HG02852 (cell line): ENCODE measurements at regions not wholly inside any gene's neighbourhood (a gene's known extent, or its start where the extent isn't known, plus 50 kb on each side); places are given as distances from the start of the nearest gene placed in this dataset.
"Not testable (repeated sequence)": the region's sequence is repeated elsewhere in the genome, so short reads cannot be mapped to it uniquely, and the experiment has no call there.

Experiments
- ATAC-seq: cut with Tn5 transposase; IDR thresholded peaks from one replicate; pipeline ENCODE4 v1.9.1; 2021; ENCODE audit warnings: mild to moderate bottlenecking, moderate library complexity; ENCODE audit not compliant: unreplicated experiment

DNA sequence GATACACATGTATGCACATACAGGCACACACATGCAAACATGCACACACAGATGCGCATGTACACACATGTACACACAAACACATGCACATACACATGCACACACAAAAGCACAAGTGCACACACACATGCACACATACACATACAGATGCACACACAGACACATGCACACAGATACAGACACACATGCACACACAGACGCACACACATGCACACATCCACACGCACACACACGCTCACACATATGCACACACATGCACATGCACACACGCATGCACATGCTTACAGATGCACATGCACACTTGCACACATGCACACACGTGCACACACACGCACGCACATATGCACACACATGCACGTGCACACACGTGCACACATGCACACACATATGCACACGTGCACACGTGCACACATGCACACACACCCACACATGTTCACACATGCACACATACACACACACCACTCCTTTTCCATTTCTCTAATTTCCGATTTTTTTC lies 283.8 kb upstream of the FRG2C start:
- ATAC-seq, result no peak

DNA sequence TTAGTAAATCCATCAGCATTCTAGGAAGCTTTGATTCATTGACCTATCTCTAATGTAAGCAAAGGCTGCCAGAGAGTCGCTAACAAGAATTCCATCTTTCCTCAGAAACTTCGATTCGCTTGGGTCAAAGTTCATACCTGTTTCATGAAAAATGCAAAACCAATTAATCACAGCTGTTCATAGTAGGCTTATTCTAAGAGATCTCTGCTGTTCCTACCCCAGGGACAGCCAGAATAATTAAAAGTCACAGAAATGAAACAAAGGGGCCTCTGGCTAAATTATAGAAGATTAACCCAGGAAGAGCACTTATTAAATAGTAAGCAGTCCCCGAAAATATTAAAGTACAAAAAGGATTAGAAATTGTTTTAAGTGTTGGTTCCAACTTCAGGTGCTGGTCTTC lies 280.1 kb upstream of the FRG2C start:
- not testable (repeated sequence) for ATAC-seq

DNA sequence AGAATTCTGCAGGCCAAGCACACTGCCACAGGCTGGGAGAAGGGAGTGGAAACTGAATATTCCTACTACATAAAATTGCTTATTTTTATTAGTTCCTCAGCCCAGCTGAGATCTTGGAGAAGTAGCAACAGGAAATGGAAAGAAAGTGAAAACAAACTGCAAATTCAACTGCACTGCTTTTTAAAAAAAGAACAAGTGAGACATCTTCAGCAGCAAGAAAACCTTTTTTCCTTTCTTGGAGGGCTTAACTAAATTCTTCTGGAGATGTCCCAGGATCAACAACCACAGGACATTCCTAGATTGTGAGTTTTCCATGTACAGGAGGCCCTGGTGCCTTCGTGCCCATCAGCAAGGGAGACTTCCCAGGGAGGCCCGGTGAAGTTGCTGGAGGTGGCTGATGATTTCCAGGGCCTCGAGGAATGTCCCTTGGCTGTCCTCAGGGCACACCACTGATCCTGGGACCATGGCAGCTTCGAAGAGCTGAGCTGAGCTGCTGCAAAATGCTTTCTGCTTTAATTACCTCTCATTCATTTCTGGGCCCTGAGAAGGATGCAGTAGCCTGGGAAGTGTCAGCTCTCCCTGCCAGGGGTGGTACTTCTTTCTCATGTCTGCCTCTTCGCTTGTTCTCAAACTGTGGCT lies 275.5 kb upstream of the FRG2C start:
- ATAC-seq, result not testable (repeated sequence)

DNA sequence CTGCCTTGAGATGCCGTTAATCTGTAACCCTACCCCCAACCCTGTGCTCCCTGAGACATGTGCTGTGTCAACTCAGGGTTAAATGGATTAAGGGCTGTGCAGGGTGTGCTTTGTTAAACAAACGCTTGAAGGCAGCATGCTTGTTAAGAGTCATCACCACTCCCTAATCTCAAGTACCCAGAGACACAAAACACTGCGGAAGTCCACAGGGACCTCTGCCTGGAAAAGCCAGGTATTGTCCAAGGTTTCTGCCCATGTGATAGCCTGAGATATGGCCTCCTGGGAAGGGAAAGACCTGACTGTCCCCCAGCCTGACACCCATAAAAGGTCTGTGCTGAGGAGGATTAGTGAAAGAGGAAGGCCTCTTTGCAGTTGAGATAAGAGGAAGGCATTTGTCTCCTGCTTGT lies 270.8 kb upstream of the FRG2C start:
- not testable (repeated sequence) for ATAC-seq

DNA sequence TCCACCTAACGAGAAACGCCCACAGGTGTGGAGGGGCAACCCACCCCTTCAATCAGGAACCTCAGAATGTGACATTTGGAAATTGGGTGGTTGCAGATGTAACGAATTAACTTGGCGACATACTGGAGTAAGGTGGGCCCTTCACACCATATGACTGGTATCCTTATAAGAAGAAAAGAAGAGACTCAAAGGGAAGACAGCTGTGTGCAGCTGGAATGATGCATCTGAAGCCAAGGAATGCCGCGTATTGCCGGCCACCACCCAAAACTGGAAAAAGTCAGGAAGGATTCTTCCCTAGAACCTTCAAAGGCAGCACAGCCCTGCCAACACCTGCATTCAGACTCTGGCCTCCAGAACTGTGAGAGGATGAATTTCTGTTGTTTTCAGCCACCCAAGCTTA lies 270.0 kb upstream of the FRG2C start:
- not testable (repeated sequence) for ATAC-seq

DNA sequence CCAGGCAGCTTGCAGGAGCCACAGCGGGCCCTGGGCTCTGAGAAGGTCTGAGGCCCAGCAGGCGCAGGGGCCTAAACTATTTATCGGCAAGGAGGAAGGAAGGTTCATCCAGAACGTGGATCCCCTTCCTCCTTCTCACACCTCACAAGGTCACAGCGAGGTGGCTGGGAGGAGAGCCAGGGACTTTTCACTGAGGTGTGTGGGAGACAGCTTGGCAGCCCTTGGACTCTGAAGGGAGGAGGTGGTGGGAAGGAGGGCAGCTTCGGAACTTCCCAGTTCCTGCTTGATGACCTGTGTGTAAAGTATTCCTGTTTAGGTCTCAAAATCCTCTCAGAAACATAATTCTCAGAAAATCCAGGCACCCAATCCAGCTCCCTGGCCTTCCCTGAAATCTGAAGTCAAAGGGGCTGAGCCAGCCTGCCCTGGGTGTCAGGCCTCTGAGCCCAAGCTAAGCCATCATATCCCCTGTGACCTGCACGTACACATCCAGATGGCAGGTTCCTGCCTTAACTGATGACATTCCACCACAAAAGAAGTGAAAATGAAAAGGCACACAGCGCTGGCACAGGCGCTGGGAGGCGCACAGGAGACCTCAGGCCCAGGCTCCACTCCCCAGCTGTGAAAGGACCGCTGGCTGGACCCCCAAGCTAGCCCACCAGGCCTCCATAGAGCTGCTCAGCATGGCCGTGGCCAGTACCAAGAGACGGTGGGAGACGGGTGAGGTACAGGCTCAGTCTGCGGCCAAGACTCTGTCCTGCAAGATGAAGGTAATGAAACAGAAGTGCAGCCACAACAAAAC lies 269.4 kb upstream of the FRG2C start:
- not testable (repeated sequence) for ATAC-seq

DNA sequence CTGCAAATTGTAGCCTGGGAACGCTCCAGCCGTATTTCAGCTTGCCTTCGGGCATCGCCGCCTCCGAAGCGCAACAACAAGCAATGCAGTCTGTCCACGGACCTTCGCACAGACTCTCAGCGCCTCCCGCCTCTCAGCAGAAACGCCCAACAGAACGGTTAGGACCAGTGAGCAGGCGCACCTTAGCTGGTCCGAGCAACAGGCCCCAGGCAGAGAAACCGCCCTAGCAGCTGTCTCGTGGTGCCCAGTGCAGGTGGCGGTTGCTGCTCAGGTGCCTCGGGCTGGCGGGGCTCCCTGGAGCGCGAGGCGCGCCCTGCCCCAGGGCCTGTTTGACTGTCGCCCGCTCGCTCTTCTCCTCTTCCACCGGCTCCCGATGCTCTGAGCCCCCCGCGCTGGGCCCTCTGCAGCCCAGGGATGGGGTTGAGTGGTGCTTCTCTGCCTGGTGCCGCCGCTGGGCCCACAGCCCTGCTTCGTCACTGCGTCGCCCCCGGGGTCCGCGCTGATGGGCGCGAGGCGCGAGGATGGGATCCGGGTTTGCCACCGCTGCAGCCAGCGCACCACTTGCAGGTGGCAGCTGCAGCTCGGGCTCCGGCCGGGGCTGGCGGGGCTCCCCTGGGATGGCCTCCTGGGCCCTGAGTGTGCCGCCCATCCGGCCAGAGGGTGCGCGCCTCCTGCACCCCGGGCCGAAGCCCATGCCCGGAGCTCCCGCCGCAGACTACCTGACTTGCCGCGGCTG lies 268.4 kb upstream of the FRG2C start:
- ATAC-seq, result no peak

DNA sequence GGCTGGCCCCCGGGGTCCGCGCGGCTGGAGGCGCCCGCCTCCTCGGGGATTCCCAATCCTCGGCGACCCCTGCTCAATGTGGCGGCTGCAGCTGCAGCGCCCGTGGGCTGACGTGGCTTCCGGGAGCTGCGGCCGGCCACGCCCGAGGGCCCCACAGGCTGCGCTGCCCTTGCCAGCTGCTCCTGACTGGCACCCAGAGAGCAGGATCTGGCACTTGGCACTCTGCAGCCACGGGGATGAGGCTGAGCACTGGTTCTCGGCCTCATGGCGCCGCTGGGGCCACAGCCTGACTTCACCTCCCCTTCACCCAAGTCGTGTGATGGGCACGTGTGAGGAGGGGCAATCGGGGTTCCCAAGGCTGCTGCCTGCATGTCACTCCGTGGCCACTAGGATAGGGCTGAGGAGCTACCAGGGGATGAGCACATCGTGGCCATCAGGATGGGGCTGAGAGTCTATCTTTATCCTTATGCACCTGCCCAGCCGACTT lies 267.8 kb upstream of the FRG2C start:
- ATAC-seq, result no peak

DNA sequence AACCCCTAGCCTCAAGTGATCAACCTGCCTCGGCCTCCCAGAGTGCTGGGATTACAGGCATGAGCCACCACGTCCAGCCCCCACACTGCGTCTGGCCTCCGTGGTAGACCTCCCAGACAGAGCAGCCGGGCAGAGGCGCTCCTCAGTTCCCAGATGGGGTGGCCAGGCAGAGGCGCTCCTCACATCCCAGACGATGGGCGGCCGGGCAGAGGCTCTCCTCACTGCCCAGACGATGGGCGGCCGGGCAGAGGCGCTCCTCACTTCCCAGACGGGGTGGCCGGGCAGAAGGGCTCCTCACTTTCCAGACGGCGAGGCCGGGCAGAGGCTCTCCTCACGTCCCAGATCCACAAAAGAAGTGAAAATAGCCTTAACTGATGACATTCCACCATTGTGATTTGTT lies 266.6 kb upstream of the FRG2C start:
- not testable (repeated sequence) for ATAC-seq

DNA sequence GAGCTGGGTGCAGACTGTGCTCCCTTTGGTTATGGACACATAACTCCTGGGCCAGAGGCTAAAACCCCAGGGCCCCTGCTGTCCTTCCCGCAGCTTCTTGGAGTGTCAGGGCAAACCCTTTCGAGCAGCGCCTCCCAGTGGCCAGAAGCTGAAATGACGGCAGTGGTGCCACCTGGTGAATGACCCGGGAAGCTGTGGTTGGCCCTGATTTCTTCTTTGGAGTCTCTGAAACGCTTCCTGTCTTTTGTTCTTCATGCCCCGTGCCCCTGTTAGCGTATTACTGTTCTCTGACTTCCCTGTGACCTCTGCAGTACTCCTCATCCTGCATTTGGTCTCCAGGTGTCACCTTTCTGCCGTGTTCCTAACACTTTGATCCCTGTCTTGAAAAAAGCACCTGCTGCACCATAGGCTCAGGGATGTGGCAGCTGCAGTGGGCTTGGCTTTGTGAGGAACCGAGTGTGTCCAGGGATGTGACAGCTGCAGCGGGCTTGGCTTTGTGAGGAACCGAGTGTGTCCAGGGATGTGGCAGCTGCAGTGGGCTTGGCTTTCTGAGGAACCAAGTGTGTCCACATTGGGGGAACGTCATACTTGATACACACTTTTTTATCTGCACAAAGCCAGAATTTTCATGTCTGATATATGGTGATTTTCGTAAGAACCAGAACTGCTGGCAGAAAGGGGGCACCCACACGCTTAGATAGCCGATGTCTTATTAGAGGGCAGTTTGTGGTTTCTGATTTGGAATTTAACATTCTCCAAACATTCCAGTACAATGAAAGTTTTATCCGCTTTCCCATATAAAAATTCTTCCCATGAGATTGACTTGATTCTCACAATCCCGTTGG lies 241.8 kb upstream of the FRG2C start:
- not testable (repeated sequence) for ATAC-seq

DNA sequence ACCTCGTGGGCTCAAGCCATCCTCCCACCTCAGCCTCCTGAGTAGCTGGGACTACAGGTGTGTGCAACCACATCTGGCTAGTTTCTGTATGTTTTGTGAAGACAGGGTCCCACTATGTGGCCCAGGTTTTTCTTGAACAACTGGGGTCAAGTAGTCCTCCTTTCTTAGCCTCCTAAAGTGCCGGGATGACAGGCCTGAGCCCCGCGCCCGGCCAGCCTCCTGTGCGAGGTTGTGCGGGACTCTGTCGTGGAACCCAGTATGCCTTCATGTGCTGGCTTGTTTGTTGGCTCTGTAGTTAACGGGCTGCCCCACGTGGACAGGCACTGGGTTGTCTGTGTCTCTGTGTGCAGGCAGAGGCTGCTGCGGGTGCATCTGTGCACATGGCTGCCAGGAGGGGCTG lies 238.7 kb upstream of the FRG2C start:
- ATAC-seq, result not testable (repeated sequence)

DNA sequence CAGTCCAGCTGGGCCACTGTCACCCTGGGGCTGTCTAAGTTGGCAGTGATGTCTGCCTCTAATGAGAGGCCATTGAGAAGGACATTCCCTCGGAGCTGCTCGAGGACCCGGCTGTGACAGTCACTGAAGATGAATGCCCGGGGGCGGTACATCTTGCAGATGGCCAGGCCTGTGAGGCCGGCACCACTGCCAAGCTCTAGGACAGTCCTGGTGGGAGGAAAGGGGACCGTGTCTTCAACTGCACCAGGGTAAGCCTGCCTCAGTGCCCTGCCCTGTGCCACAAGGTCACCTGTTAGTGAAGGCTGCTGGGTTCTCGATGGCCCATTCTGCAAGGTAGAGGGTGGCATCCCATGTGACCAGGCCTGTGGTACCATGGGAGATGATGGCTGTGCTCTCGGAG lies 236.6 kb upstream of the FRG2C start:
- ATAC-seq, result not testable (repeated sequence)

DNA sequence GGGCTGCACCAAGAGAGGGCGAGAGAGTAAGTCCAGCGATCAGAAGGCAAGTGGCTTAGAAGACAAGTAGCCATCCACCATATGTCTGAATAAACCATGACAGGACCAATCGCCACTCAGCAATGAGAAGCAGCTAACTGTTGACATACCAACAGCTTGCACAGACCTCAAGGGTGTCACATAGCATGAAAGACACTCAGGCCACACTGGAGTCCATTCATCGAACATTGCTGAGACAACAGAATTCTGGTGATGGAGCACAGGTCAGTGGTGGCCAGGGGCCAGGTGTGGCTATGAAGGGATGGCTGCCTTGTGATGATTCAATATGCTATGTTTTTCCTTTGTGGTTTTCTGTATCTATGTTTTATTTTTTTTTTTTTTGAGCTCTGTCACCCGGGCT lies 236.2 kb upstream of the FRG2C start:
- ATAC-seq, result not testable (repeated sequence)

DNA sequence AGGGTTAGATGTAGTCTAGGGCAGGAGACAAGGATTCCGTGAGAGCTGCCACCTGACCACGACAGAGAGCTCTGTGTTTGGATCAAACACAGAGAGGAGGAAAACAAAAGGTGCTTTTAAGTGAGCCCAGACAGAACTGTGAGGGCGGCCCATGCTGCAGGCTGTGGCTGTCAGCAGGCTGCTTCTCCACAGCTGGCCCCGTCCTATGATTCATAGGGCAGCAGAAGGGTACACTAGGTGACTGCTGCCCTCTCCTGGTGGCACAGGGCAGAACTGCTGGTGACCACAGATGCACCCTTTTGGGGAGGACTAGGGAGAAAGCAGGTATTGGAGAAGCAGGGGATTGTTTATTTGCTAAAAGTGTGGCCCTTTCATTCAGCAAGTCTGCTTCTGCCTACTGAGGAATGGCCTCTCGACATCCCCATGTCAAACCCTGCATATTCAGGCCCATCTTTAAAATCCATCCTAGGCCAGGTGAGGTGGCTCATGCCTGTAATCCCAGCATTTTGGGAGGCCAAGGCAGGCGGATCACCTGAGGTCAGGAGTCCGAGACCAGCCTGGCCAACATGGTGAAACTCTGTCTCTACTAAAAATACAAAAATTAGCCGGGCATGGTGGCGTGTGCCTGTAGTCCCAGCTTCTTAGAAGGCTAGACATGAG lies 234.4 kb upstream of the FRG2C start:
- ATAC-seq, result not testable (repeated sequence)

DNA sequence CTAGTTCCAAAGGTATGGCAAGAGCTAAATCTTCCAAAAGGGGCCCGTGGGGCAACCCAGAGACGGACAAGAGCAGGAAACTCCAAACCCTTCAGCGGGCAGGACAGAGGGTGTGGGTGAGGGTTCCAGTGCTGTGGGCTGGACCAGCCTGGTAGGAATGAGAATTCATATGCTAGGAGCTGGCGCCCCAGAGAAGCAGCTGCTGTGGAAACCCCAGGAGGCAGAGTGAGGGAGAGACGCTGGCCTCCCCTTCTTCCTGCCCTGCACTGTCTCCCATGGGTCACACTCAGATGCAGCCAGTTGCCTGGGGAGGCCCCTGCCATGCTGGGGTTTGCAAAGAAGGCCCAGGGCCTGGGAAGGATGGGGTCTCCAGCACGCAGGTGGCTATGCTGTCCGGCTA lies 233.7 kb upstream of the FRG2C start:
- ATAC-seq, result not testable (repeated sequence)

DNA sequence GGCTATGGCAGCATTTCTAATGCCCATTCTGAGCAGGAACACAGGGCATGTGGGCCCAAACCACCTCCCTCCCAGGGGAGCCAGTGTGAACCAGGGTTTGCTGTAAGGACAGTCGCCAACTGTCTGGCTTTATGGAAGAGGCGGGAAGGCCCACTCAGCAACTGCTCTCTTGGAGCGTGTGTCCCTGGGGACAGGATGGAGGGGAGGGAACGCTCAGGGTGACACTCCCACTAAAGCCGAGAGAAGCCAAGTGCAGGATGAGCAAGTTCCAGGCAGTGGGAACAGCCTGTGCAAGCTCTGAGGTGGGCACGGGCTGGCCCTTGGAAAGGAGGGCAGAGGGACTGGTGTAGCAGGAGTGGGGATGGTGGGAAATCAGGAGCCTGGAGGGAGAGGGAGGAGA lies 233.0 kb upstream of the FRG2C start:
- ATAC-seq, result not testable (repeated sequence)

DNA sequence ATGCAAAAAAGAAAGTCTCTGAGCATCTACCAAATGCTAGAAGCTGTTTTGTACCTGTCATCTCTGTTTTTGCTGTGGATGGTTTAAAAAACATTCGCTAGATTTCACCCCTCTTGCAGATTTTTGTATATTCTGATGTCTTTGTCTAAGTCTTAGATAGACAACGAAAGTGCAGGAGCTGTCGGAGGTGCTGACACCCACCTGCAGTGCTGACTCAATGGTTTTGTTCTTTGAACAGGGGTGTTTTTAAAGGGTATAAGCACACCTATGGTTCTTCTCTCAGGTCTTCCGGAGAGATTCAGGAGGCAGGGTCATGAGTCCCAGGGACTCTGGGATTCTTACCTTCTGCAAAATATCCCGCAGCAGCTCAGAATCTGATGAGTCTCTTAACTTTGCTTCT lies 231.7 kb upstream of the FRG2C start:
- ATAC-seq, result not testable (repeated sequence)

DNA sequence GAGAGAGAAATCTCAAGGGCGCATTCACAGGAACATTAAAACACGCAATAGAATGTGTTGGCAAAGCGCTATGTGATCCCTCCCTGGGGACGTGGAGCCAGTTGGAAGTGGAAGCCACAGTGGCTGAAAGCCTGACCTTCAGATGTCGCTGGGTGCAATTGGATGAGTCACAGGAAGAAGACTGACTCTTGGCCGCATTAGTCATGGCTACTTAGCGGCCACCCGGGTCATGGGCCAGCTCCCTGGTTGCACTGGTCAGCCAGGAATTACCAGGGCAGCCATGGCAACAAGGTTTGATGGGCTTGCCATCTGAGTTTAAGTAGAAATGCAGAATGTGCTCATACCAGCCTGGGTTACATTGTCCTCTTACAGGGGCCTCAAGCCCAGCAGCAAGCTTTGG lies 231.2 kb upstream of the FRG2C start:
- not testable (repeated sequence) for ATAC-seq

DNA sequence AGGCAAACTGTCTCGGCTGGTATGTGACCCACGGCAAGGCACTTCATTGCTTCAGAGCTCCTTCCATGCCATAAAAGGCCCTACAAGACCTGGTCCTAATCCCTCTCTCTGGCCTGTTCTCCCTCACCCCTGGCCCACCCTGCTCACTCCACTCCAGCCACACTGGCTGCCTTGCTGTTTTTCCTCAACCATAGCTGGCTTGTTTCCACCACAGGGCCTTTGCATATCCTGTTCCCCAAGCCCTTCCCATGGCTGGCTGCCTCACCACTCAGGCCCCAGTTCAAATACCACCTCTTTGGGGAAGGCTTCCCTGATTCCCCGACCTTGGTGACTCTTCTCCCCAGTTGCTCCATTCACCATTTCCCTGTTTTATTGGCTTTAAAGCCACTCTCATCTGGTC lies 230.8 kb upstream of the FRG2C start:
- not testable (repeated sequence) for ATAC-seq
